Lung (tissue), 11 donors: ENCODE measurements at regions not wholly inside any gene's neighbourhood (a gene's known extent, or its start where the extent isn't known, plus 50 kb on each side); places are given as distances from the start of the nearest gene placed in this dataset.

Source experiments
- ATAC-seq: fragments of 200-7000 bp; cut with Tn5 transposase; one replicate; pipeline ENCODE4 v1.9.1; 2020; ENCODE audit warnings: moderate number of reproducible peaks; ENCODE audit not compliant: insufficient read depth, low FRiP score
- DNase-seq, 3 donors: peaks; one replicate each; pipeline ENCODE4 v3.0.0-alpha.2; 2013 to 2017
- H3K27ac ChIP-seq, 2 donors: one replicate each; pipeline ENCODE4 v1.5.1; 2013; ENCODE audit warnings: mild to moderate bottlenecking in 2 of 2, moderate library complexity in 2 of 2, control low read depth in 1 of 2, inconsistent platforms in 1 of 2, low read depth in 1 of 2, low read length in 1 of 2
- H3K27me3 ChIP-seq, 3 donors: one replicate each; pipeline ENCODE4 v1.5.1; 2013; ENCODE audit warnings: low read length in 2 of 3; ENCODE audit not compliant: control insufficient read depth in 3 of 3, insufficient read depth in 3 of 3
- H3K36me3 ChIP-seq, 4 donors: one replicate each; pipeline ENCODE4 v1.5.1; 2013; ENCODE audit warnings: low read length in 4 of 4, mild to moderate bottlenecking in 1 of 4, moderate library complexity in 1 of 4; ENCODE audit not compliant: control insufficient read depth in 4 of 4, insufficient read depth in 4 of 4
- H3K4me1 ChIP-seq, 5 donors: one replicate each; pipeline ENCODE4 v1.5.1; 2013; ENCODE audit warnings: low read length in 5 of 5, mild to moderate bottlenecking in 2 of 5, moderate library complexity in 1 of 5; ENCODE audit not compliant: control insufficient read depth in 5 of 5, insufficient read depth in 5 of 5
- H3K4me3 ChIP-seq: one replicate; pipeline ENCODE4 v1.5.1; 2013; ENCODE audit warnings: mild to moderate bottlenecking, control low read depth, moderate library complexity
- H3K9ac ChIP-seq, 2 donors: one replicate each; pipeline ENCODE4 v1.5.1; 2013; ENCODE audit warnings: low read length in 2 of 2, control low read depth in 1 of 2; ENCODE audit not compliant: insufficient read depth in 1 of 2
- H3K9me3 ChIP-seq, 4 donors: one replicate each; pipeline ENCODE4 v1.5.1; 2013; ENCODE audit warnings: low read length in 3 of 4, mild to moderate bottlenecking in 1 of 4, moderate library complexity in 1 of 4; ENCODE audit not compliant: control insufficient read depth in 4 of 4, insufficient read depth in 3 of 4
- WGBS, 2 donors: extraction: QIAGEN DNeasy Blood & Tissue Kit; methylation state at CpG; one replicate each; pipeline ENCODE4 v1.1.7; 2013; 5-methylcytosine and 5-hydroxymethylcytosine counted together
- TF ChIP-seq, protein P1 (sequence below): IDR thresholded peaks from 2 replicates; pipeline ENCODE4 v1.5.1; 2012; ENCODE audit warnings: mild to moderate bottlenecking; ENCODE audit errors: control extremely low read depth, extremely low read depth
- donor health status: control.
- donor health status: control.
- donor health status: Bipolar disorder and iron deficiency.
- donor health status: healthy.
- donor health status: DM: yes; HTN: yes; CAD: no.

DNA sequence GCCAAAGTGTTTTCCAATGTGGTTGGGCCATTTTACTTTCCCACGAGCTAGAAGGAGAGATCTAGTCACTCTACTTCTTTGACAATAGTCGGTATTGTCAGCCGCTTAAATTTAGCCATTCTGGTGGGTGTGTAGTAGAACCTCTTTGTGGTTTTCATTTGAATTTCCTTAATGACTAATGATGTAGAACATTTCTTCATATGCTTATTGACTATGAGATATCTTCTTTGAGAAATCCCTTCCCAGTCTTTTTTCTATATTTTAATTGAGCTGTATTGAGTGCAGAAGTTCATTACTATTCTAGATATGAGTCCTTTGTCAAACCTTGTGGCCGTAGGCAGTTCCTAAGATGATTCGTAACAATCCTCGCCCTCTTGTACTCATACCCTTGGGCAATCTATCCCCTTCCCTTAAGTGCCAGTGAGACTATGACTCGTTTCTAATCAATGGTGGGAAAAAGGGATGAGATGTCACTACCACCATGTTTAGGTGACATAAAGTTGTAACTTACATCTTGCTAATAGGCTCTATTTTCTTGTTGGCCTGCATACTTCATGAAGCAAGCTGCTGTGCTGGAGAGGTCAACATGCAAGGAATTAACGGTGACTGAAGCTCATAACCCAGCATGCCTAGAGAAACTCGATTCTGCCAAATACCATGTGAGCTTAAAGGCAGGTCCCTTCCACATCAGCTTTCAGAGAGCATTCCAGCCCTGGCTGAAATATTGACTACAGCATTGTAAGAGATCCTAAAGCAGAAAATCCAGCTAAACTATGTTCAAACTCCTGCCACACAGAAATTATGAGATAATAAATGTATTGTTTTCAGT, 817.9 kb upstream of the SOX9 start:
- no peaks in the 10 kb centered on the region for H3K4me1 ChIP-seq
- H3K9ac ChIP-seq, result no peak overlapping the region
- no peaks in the 10 kb centered on the region for H3K36me3 ChIP-seq
- TF ChIP-seq, protein P1, sequence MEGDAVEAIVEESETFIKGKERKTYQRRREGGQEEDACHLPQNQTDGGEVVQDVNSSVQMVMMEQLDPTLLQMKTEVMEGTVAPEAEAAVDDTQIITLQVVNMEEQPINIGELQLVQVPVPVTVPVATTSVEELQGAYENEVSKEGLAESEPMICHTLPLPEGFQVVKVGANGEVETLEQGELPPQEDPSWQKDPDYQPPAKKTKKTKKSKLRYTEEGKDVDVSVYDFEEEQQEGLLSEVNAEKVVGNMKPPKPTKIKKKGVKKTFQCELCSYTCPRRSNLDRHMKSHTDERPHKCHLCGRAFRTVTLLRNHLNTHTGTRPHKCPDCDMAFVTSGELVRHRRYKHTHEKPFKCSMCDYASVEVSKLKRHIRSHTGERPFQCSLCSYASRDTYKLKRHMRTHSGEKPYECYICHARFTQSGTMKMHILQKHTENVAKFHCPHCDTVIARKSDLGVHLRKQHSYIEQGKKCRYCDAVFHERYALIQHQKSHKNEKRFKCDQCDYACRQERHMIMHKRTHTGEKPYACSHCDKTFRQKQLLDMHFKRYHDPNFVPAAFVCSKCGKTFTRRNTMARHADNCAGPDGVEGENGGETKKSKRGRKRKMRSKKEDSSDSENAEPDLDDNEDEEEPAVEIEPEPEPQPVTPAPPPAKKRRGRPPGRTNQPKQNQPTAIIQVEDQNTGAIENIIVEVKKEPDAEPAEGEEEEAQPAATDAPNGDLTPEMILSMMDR, result no peak
- ATAC-seq, result no peak
- DNase-seq, result no peak
- no peaks in the 10 kb centered on the region for H3K27me3 ChIP-seq
- H3K9me3 ChIP-seq, result peaks cover 0 to 4% (median 3%) of the 10 kb centered on the region in 4 donors
- H3K27ac ChIP-seq, result no peak overlapping the region
- 88 to 91% methylated on average over 9 of the region's 9 CpGs for WGBS, 2 donors
- H3K4me3 ChIP-seq, result no peak overlapping the region

DNA sequence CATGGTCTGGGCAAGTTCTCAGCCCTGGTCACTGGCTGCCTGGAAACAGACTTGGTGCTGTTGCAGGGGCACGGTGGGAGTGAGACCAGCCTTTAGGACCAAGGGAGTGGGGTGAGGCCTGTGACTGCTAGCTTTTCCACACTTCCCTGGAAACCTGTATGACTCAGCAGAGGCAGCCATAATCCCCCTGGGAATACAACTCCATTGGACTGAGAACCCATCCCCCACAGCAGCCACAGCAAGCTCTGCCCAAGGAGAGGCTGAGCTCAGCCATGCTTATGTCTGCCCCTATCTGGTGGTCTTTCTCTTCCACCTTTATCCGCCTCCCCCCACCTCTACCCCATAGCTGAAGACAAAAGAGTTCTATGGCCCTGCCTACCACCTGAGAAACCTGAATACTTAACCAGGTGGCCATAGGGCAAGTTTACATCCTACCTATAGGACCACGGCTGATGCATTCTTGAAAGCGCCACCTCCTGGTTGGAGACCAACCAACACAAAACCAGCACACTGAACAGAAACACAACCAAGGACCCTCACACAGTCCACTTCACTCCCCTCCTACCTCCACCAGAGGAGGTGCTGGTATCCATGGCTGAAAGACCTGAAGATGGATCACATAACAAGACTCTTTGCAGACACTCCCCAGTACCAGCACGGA, 816.2 kb upstream of the SOX9 start:
- WGBS, 2 donors, result 92 to 95% methylated on average over 5 of the region's 5 CpGs
- Histone ChIP-seq H3K4me1 (no peaks in the 10 kb centered on the region), H3K36me3 (no peaks in the 10 kb centered on the region), H3K27me3 (no peaks in the 10 kb centered on the region), H3K27ac (no peak overlapping the region), H3K4me3 (no peak overlapping the region), H3K9ac (no peak overlapping the region), H3K9me3 (peaks cover 0 to 4% (median 3%) of the 10 kb centered on the region in 4 donors)
- TF ChIP-seq, protein P1, result no peak
- no peak for ATAC-seq
- DNase-seq, result no peak

DNA sequence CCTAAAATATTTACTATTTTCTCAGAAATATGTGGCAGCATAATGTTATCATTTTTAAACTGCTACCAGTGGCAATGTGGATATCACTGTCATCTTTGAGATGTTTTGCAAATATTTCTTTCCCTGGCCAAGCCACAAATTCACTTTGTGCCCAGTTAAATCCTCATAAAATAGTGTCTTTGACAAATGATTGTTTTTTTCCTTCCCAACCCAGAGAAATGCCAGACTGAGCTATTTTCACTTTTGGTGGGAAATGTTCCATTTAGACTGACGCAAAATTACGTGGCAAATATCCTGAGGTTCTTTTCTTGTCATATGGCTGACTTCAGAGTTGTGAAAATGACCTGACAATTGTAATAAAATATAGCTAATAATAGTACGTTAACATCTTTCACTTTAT, 807.0 kb upstream of the SOX9 start:
- Histone ChIP-seq H3K9ac (no peak overlapping the region), H3K36me3 (no peaks in the 10 kb centered on the region), H3K27me3 (no peaks in the 10 kb centered on the region), H3K4me3 (no peak overlapping the region), H3K9me3 (no peaks in the 10 kb centered on the region), H3K4me1 (no peaks in the 10 kb centered on the region), H3K27ac (no peak overlapping the region)
- ATAC-seq (no peak), DNase-seq (no peak)
- 53% methylated on average over 3 of the region's 3 CpGs for WGBS, 2 donors
- TF ChIP-seq, protein P1, result no peak
